ELR (cell line): ENCODE measurements at regions not wholly inside any gene's neighbourhood (a gene's known extent, or its start where the extent isn't known, plus 50 kb on each side); places are given as distances from the start of the nearest gene placed in this dataset.
"Not testable (repeated sequence)": the region's sequence is repeated elsewhere in the genome, so short reads cannot be mapped to it uniquely, and the experiment has no call there.

Source experiments
- DNase-seq: peaks from one replicate; pipeline ENCODE4 v3.0.0-alpha.2; 2015; ENCODE audit warnings: low read depth

- no peak for DNase-seq
Observed at GRCh38 chr11:29251738-29252137, 765.1 kb downstream of the KCNA4 start.

GRCh38 chr11:29249713-29250112 lies 767.1 kb downstream of the KCNA4 start:
- no peak for DNase-seq

DNA sequence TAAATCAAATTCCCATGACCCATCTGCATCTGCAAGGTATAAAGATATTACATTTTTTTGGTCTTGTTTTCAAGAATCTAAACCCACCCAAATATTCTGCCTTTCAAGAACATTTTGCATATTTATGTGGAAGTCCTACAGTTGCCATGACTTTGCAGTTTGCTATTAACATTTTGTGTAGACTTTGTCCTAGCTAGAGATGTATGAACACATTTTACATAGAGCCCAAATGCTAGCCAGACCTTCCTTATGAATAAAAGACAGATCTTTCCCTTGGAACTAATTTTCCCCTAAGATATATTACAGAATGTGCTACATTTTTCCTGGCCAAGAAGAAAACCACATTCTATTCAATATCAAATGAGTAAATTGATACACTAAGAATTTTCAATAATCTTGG lies 772.5 kb downstream of the KCNA4 start:
- no peak for DNase-seq

GRCh38 chr11:29243616-29244015 lies 773.2 kb downstream of the KCNA4 start:
- DNase-seq = no peak

GRCh38 chr11:29231991-29232390 lies 784.8 kb downstream of the KCNA4 start:
- DNase-seq = no peak

- DNase-seq = no peak
Observed at GRCh38 chr11:29231586-29231985, 785.2 kb downstream of the KCNA4 start.

- DNase-seq = no peak
Observed at GRCh38 chr11:29227811-29228210, 789.0 kb downstream of the KCNA4 start.

- no peak for DNase-seq
Observed at GRCh38 chr11:29224739-29225384, 792.0 kb downstream of the KCNA4 start.

GRCh38 chr11:29219531-29219930 lies 797.3 kb downstream of the KCNA4 start:
- DNase-seq = not testable (repeated sequence)

DNA sequence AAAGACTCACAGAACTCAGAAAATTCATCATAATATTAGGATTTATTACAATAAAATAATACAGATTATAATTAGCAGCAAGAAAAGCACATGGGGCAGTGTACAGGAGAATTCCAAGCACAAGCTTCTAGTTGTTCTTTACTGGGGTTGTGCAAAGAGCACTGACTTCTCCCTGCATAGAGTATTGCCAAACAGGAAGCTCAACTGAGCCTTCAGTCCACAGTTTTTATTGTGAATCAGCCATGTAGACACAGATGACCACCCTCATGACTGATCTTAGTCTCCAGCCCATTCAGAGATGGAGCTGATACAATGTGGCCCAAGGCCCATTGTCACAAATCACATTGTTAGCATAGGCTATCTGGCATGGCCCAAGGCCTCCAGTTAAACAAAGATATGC lies 798.9 kb downstream of the KCNA4 start:
- DNase-seq = no peak

- peak; percentile 42 for DNase-seq
Observed at GRCh38 chr11:29214833-29215232, 802.0 kb downstream of the KCNA4 start.

DNA sequence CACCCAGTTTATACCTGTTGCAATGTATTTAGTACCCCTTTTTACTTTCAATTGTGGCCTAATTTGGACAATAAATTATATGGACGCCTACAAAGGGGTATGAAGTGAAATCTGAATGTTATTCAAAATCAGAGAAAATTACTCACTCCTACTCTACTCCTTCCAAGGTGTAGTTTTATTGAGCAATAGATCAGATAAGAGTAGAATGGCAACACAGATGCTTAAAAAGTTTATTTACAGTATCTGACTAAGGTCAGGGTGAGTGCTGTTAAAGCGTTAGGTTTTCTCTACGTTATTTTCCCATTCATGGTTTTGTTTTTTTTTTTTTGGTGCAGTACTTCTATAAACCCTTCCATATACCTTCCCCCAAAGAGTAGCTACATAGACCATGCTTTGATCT lies 805.6 kb downstream of the KCNA4 start:
- DNase-seq = no peak

- DNase-seq = no peak
Observed at GRCh38 chr11:29210426-29210825, 806.4 kb downstream of the KCNA4 start.

DNA sequence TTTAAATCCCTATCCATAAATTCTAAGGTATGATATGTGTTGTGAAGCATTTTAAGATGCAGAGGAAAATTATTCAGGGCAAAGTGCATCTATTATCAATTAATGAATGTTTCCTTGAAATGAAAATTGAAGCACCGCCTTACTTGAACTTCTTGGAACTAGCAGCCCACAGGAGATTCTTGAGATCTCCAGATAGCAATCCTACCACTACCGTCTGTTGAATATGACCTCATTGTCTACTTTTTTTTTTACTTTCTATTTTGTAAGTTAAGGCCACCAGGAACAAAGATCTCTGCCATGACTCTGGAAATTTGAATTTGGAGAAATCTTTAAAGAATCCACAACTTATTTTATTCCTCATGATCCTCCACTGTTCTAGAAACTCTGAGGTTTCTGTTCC lies 808.7 kb downstream of the KCNA4 start:
- peak; percentile 23 for DNase-seq

GRCh38 chr11:29200791-29201562 lies 815.9 kb downstream of the KCNA4 start:
- DNase-seq = no peak

DNA sequence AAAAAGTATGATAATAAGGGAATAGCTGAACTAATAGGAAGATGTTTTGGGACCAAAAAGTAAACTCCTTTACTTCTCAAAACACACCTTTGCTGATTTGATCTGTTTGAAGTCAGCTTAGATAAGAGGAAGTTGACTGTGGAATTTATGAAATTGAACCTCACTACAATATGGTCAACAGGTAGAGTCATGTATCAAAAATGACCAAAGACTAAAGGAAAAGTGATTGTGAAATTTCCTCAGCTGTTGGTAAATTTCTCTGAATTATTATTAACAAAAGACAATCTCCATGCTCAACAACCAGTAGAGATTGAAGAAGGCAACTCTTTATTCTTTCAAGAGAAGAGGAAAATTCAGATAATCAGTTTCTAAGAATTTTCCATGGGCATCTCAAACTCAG lies 826.5 kb downstream of the KCNA4 start:
- DNase-seq = no peak

DNA sequence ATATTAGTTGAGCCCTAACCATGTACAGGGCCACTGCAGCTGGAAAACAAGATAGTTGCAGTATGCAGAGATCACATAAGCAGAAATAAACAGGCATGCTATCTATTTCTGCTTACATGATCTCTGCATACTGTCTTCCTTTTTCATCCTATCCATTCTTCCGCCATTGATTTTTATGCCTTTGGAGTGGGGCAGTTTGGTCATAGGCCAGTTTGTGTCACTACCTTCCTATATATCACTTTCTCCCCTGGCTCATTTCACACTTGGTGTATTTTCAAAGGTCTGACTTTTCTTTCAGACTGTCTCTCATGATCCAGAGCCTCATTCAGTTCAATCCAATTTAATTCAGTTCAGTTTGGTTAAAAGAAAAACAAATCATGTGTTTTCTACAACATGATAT lies 829.6 kb downstream of the KCNA4 start:
- no peak for DNase-seq

DNA sequence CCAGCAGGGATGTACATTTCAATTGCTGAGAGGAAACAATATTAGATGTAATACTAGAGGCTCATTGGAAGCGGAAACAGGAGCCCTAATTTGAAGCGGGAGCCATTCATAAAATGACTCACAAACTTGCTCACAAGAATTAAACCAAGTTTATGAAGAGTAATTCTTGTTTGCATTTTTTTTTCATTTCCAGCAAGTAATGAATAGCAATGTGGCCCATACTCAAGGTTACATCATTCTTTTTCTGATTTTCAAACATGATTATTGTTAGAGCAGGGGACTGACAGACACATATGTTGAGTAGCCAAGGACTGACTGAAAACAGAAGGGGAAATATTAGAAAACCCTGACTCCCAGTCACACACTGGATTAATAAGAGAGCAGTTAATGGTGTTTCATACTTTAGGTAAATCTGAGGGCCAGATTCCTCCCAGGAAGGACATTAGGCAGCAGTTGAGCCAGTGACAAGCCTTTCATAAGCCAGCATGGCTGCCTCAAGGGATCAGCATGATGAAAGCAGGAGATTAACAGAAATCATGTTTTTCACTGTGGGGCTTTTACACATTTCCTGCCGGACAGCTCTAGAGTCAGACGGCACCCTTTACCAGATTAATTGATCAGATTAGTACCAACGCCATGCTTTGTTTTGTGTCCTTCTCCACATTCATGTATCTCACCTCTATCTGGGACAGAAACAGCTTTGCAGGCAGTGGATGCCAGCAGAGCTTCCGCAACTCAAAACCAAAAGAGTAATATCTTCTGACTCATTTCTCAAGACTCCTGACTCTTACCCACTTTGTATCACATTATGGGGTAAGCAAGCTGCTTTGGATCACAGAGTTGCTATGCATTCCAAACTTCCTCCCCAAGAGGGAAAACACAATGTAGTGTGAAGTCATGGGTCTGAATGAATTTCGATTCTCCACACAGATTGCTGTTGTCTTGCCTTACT lies 831.6 kb downstream of the KCNA4 start:
- DNase-seq = peak; percentile 93

GRCh38 chr11:29183301-29183700 lies 833.5 kb downstream of the KCNA4 start:
- DNase-seq = no peak

DNA sequence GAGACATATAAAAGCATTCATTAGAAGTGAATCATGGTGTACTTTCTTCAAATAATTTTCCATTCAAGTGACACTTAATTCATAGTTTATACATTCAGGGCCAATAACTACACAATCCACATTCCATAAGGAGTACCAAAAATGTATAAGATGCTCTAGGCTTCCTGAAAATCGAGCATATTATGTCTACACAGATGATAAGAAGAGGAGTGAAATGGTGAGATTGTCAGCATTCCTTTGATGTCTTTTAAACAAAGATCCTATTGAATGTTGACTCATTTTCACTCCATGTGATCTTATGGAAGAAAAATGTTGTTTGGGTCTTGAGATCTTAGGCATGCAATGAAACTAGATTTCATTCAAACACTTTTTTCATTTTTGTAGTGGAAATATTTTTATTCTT lies 843.2 kb downstream of the KCNA4 start:
- DNase-seq = peak; percentile 92

GRCh38 chr11:29171360-29171950 lies 845.4 kb downstream of the KCNA4 start:
- peak; percentile 47 for DNase-seq

- DNase-seq = no peak
Observed at GRCh38 chr11:29166306-29166705, 850.5 kb downstream of the KCNA4 start.
